Activated CD4-positive, CD25-positive, alpha-beta regulatory T cell treated with anti-CD3 and anti-CD28 coated beads, Interleukin-2, amount 50 U/mL, for 72 hours (primary cell): ENCODE measurements at regions not wholly inside any gene's neighbourhood (a gene's known extent, or its start where the extent isn't known, plus 50 kb on each side); places are given as distances from the start of the nearest gene placed in this dataset.

Experiments used
- DNase-seq: peaks from one replicate; pipeline ENCODE4 v3.0.0; 2021

DNA sequence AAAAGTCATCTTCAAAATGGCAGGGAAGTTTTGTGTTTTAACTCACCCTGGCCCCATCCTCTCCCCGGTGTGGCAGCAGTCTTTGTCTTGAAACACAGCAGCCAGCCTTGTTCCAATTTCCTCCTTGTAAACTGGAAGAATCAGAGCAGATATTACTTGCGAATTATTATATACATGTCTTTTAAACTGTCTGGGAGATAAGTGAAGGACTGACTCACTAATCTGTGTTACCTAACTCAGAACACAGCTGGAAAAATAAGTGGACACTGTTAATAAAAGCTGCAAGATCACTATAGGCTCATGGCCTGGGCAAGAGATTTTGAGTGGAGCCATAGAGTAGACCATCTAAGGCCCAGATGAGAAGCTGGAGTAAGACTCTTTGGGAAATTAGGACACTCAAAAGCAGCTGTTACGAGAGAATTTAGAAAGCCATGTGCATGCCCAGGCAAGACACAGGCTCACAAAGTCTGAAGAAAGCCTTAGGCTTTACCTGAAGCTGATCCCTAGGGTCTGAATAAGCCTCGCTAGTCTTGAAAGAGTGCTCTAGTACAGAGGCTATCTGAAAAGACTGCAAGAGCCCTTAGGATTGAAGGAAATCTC is 233.0 kb upstream of the RAB4A start:
- no peak for DNase-seq

GRCh38 chr1:229040630-229041358 is 230.1 kb upstream of the RAB4A start:
- no peak for DNase-seq

GRCh38 chr1:229041946-229042345 is 229.0 kb upstream of the RAB4A start:
- no peak for DNase-seq

- DNase-seq = no peak
Measured at GRCh38 chr1:229042482-229042881, 228.4 kb upstream of the RAB4A start.

DNA sequence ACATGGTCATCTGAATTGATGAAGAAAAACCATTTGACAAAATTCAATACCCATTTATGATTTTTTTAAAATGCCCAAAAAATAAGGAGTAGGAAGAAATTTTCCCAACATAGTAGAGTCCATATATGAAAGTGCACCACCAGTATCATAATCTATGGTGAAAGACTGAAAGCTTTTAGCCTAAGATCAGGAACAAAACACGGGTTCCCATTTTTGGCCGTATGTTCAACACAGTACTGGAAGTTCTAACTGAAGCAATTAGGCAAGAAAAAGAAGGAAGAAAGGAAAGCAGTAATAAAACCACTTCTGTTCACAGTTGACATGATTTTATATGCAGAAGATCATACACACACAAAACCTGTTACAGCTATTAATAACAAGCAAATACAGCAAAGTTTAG is 227.8 kb upstream of the RAB4A start:
- DNase-seq = no peak

- no peak for DNase-seq
Measured at GRCh38 chr1:229046251-229046853, 224.6 kb upstream of the RAB4A start.

DNA sequence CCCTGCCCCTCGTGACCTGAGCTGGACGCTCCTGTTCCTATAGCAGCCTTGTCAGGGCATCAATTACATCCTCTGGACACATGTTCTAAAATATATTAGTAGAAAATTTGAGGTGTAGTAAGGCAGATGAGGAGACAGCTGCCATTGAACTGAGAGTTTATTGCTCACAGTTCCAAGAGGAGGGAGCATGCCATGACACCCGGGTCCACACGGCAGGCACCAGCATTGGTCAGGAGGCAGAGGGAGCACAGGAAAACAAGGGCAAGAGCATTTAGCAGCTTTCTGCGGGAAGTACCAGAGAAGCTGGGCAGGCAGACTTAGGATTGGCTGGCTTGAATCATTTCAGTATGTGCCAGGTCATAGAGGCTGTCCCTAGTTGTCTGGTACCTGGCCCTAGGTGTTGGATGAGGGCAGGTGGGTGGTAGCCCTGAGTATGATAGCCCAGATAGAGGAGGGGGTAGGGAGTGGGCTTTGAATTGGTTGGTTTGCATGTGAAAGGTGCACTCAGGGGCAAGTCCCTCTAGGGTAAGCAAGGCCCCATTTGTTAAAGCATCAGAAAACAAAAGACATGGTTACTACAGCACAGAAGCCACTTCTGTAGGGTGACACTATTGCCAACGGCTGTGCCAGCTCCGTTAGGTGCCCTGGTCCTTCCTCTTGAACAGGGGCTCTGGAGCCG is 223.6 kb upstream of the RAB4A start:
- DNase-seq = no peak

- DNase-seq = no peak
Measured at GRCh38 chr1:229047840-229048620, 222.9 kb upstream of the RAB4A start.

DNA sequence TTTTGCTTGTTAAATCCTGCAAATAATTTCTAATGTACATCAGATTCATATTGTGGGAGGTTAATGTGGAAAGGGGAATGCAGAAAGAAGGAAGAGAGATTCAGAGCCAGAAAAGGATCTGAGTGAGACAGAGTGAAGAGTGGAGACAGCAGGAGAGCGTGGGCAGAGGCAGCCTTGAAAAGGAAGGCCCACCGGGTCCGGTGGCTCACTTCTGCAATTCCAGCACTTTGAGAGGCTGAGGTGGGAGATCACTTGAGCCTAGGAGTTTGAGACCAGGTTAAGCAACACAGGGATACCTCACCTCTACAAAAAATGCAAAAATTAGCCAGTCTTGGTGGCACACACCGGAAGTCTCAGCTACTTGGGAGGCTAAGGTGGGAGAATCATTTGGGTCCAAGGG is 222.0 kb upstream of the RAB4A start:
- no peak for DNase-seq

- DNase-seq = no peak
Measured at GRCh38 chr1:229056046-229056445, 214.9 kb upstream of the RAB4A start.

GRCh38 chr1:229058111-229058561 is 212.8 kb upstream of the RAB4A start:
- DNase-seq = no peak

DNA sequence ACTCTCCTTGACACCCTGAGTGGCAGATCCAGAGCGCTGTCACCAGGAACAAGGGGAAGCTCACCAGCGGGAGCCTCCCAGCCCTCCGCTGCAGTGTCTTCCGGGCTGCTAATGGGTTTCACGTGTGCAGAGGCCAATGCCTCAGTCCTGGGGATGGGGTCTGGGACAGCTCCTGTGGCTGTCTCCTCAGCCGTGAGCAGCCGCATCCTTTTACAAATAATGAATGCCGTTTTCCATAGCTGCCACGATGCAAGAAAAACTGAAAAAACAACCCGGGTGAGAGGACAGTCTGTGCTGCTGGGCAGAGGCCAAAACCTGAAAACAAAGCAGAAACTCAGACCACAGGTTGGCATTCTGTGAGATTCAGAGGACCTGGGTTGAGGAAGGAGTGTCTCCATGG is 212.2 kb upstream of the RAB4A start:
- DNase-seq = no peak

DNA sequence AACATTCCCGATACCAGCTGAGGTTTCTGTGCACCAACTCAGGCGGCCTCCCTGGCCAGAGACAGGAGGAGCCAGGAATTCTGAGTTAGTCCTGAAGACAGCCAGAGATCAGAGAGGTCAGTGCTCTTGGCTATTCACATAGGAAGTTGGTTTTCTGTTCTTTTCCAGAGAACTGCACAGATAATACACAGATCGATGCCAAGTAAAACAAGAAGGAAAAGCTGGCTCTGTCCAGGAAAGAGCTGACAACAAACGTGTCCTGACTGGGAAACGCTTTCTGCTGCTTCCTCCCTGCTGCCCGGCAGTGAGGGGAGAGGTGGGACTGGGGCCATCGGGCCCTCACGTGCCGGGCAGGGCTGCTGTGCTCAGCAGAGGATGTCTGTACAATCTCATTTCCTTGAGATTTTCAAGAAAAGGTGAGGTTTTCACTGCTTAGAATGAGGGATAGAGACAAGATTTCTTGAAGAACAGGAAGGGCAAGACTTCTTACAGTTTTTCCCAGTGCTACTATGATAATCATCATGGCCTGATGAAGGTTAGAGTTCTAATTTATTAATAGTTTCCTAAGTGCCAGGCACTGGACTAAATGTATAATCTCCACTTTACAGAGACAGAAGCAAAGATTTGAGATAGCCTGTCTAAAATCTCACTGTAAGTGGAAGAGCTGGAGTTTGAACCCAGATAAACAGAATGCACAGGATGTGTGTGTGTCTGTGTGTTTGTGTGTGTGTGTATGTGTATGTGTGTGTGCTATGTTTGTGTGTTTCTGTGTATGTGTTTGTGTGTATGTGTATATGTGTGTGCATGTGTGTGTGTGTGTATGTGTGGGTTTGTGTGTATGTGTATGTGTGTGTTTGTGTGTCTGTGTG is 211.0 kb upstream of the RAB4A start:
- no peak for DNase-seq

DNA sequence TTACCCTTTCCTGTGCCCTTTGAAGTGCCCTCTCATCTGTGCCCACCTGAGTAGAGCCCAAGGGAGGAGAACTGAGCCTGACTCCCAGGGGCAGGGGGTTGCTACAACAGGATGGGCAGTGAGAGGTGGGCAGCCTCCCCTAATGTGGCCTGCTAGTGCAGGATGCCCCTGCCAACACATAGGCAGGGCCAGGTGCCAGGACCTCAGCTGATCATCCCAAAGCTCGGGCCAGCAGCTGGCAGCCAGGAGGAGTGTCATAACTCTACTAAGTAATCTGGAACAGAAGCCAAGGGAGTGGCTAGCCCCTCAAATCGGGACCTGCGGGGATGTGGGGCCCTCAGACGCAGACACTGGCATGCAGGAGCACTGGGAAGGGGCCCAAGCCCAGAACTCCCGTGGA is 208.8 kb upstream of the RAB4A start:
- DNase-seq = no peak

- DNase-seq = no peak
Measured at GRCh38 chr1:229063154-229063773, 207.6 kb upstream of the RAB4A start.

- no peak for DNase-seq
Measured at GRCh38 chr1:229064320-229065168, 206.4 kb upstream of the RAB4A start.

- no peak for DNase-seq
Measured at GRCh38 chr1:229065613-229066012, 205.3 kb upstream of the RAB4A start.

GRCh38 chr1:229066591-229066990 is 204.3 kb upstream of the RAB4A start:
- no peak for DNase-seq

GRCh38 chr1:229067546-229067945 is 203.4 kb upstream of the RAB4A start:
- DNase-seq = no peak

GRCh38 chr1:229068270-229068987 is 202.5 kb upstream of the RAB4A start:
- DNase-seq = no peak
